HG03439 (cell line): ENCODE measurements at regions not wholly inside any gene's neighbourhood (a gene's known extent, or its start where the extent isn't known, plus 50 kb on each side); places are given as distances from the start of the nearest gene placed in this dataset.
"Not testable (repeated sequence)": the region's sequence is repeated elsewhere in the genome, so short reads cannot be mapped to it uniquely, and the experiment has no call there.

Source experiments
- ATAC-seq: cut with Tn5 transposase; IDR thresholded peaks from one replicate; pipeline ENCODE4 v1.9.1; 2021; ENCODE audit warnings: mild to moderate bottlenecking, moderate library complexity; ENCODE audit not compliant: unreplicated experiment

DNA sequence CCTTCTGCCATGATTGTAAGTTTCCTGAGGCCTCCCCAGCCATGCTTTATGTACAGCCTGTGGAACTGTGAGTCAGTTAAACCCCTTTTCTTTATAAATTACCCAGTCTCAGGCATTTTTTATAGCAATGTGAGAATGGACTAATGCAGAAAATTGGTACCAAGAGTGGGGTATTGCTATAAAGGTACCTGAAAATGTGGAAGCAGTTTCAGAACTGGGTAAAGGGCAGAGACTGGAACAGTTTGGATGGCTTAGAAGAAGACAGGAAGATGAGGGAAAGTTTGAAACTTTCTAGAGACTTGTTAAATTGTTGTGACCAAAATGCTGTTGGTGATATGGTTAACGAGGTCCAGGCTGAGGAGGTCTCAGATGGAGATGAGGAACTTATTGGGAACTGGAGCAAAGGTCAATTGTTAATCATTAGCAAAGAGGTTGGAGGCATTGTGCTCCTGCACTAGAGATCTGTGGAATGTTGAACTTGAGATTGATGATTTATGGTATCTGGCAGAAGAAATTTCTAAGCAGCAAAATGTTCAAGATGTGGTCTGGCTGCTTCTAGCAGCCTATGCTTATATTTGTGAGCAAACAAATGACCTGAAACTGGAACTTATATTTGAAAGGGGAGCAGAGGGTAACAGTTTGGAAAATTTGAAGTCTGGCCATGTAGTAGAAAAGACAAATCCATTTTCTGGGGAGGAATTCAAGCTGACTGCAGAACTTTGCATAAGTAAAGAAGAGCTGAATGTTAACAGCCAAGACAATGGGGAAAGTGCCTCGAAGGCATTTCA is 79.0 kb upstream of the GMDS start:
- no peak for ATAC-seq

DNA sequence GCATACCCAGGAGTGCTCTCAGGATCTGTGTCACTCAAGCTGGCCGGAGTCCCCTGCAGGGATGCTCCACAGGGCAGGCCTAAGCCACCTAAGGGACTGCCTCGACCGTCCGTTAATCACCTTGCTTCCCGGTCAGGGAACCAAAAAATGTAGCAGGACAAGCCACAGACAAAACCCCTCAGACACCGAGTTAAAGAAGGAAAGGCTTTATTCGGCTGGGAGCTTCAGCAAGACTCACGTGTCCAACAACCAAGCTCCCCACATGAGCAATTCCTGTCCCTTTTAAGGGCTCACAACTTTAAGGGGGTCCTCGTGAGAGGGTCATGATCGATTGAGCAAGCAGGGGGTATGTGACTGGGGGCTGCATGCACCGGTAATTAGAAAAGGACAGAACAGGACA is 72.1 kb upstream of the GMDS start:
- ATAC-seq, result not testable (repeated sequence)

DNA sequence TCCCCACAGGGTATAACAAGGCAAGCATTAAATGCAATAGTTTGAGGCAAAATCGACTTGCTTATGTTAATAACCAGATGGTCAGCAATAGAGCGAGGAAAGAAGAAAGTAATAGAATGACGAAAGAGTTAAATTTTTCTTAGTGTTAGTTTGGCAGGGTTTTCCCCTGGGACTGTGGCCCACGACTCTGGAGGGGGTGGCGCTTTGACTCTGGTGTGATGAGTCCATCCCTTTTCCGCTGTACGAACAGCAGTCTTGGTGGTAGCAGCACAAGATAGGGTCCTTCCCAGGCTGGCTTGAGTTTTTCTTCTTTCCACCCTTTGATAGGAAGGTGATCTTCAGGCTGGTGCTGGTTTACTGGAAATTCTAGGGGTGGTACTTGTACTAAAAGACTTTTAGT is 69.2 kb upstream of the GMDS start:
- ATAC-seq, result no peak

DNA sequence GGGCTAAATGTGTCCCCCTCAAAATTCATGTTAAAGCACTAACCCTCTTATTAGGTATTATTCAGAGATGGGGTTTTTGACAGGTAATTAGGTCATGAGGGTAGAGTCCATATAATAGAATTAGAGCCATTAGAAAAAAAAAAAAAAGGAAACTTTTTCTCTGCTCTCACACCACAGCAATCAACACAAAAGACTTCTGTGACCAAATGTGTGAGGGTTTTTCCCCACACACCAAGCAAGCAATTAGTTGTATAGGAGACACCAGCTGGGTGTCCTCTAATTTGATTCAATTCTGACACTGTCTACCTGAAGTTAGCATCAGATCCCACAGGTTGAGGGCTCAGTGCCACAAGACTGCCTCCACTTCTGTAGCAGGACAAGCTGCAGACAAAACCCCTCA is 64.6 kb upstream of the GMDS start:
- no peak for ATAC-seq

DNA sequence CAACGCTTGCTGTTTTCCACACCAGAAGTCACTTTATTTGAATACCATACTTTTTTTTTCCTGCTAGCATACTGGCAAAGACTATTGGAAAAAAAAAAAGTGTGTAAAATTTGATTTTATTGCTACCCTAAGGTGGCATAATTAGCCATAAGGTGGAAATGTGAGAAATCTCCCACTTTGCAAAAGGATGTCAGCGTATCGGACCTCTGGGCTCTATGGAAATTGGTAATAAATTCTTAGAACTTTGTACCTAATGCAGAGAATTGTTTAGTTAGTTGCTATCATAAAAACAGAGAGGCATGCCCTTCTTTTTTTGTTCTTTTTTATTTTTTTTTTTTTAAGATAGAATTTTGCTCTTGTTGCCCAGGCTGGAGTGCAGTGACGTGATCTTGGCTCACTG is 63.7 kb upstream of the GMDS start:
- ATAC-seq, result no peak

DNA sequence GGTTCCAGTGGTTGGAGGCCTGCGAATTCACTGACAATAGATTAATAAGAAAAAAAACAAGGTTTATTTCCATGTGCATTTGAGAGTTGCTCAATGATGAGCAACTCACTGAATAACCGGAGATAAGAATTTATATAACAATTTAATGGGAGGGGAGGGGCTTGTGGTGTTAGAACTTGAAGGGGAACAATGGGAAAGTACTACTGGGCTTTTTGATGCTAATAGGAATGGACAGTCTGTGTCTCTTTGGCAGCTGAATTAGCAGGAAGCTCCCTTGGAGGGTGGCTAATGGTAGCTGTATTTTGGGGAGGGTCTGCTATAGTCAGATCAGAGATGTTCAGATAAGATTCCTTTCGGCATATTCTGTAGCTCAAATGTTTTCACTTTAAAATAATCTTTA is 62.4 kb upstream of the GMDS start:
- ATAC-seq, result no peak

DNA sequence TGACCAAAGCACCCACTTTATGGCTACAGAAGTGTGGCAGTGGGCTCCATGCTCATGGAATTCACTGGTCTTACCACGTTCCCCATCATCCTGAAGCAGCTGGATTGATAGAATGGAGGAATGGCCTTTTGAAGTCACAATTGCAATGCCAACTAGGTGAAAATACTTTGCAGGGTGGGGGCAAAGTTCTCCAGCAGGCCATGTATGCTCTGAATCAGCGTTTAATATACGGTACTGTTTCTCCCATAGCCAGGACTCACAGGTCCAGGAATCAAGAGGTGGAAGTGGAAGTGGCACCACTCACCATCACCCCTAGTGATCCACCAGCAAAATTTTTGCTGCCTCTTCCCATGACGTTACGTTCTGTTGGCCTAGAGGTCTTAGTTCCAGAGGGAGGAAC is 60.5 kb upstream of the GMDS start:
- no peak for ATAC-seq

DNA sequence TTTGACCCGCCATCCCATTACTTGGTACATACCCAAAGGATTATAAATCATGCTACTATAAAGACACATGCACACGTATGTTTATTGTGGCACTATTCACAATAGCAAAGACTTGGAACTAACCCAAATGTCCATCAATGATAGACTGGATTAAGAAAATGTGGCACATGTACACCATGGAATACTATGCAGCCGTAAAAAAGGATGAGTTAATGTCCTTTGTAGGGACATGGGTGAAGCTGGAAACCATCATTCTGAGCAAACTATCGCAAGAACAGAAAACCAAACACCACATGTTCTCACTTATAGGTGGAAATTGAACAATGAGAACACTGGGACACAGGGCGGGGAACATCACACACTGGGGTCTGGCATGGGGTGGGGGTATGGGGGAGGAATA is 57.1 kb upstream of the GMDS start:
- ATAC-seq, result not testable (repeated sequence)

DNA sequence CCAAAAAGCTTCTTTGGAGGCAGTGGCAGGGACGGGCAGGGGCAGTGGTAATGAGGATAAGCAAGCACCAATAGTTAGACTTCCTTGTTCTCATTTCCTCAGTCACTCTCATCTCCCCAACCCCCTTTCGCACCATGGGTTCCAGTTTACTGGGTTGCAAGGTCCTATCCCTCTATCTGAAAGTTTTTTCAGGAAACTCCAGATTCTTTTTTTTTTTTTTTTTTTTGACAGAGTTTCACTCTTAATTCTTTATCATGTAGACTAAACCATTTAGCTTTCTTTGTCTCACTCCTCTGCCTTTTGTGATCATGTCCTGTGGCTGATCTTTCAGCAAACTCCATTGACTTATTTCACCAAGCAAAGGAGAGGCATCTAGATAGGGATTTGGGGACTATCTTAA is 51.4 kb upstream of the GMDS start:
- no peak for ATAC-seq
